GM19023 (cell line): ENCODE measurements at regions not wholly inside any gene's neighbourhood (a gene's known extent, or its start where the extent isn't known, plus 50 kb on each side); places are given as distances from the start of the nearest gene placed in this dataset.
"Not testable (repeated sequence)": the region's sequence is repeated elsewhere in the genome, so short reads cannot be mapped to it uniquely, and the experiment has no call there.

Experiments
- ATAC-seq: cut with Tn5 transposase; IDR thresholded peaks from one replicate; pipeline ENCODE4 v1.9.1; 2021; ENCODE audit warnings: mild to moderate bottlenecking, moderate library complexity; ENCODE audit not compliant: unreplicated experiment

DNA sequence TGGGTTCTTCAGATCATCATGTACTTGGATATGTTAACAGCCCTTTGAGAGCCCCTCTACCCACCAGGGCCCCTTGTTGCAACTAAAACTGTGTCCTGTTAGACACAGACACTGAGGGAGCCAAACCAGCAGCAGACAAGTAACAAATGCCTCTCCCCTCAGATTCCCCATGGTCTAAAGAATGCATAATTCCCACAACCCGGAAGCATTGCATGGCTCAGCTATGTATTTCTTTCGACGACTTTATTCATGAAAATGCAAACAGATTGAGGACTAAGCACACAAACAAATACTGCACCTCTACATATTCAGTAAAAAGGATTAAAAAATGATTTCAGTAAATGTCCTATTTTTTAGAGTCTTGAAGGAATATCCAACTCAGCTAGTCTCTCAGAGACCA, 70.1 kb upstream of the HECW1 start:
- ATAC-seq: no peak

DNA sequence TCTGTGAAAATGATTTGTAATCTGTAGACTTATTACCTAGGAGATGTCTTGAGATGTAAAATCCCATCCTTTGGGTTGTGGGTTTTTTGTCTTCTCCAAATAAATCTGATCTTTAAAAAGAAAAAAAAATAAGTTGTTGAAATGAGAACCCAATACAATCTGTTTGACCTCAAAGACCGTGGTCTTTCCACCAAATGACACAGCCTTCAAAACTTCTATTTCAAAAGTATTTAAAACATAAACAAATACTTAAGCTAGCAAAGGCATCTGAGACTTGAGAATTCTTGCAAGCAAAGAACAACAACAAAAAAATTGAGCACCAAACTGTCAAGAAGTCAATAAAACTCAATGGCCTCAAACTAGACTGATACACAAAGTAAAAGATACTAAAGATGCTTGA, 67.9 kb upstream of the HECW1 start:
- no peak for ATAC-seq

DNA sequence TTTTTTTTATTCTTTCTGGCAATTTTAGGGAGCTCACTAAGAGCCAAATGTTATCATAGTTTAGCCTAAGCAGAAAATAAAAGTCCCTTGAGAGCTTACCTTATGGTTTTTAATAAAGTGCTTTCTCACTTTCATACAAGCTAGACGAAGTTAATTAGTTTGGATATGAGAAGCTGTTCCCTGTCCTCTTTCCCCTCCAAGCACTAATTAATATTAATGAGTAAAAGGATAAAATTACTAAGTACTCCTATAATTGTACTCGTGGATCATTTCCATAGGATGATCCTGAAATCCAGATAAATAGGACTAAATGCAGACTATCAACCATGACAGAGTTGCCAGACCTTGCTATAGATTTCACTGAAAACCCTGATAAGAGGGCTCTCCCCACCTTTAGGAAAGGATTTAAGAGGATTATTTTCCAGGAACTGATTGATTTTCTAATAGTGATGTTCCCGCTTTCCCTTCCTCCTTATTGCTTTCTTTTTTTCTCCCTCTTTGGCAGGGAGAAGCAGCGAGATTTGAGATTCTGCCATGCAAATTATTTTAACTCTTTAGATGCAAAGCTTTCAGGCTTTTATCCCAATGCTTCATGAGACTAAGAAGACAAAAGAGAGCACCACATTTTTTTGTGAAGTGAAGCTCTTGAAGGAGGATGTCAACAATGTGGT, 58.3 kb upstream of the HECW1 start:
- no peak for ATAC-seq

DNA sequence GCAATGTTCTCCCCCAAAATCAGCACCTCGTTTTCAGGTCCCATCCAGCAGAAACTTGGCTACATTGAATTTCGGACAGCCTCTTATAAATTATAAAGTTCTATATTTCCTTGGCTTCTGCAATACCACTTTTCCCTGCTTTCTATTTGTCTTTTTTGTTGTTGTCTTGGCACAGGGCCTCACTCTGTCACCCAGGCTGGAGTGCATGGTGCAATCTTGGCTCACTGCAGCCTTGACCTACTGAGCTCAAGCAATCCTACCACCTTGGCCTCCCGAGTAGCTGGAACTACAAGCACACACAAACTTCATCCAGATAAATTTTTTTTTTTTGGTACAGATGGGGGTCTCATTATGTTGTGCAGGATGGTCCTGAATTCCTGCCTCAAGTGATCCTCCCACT, 55.3 kb upstream of the HECW1 start:
- ATAC-seq: no peak

DNA sequence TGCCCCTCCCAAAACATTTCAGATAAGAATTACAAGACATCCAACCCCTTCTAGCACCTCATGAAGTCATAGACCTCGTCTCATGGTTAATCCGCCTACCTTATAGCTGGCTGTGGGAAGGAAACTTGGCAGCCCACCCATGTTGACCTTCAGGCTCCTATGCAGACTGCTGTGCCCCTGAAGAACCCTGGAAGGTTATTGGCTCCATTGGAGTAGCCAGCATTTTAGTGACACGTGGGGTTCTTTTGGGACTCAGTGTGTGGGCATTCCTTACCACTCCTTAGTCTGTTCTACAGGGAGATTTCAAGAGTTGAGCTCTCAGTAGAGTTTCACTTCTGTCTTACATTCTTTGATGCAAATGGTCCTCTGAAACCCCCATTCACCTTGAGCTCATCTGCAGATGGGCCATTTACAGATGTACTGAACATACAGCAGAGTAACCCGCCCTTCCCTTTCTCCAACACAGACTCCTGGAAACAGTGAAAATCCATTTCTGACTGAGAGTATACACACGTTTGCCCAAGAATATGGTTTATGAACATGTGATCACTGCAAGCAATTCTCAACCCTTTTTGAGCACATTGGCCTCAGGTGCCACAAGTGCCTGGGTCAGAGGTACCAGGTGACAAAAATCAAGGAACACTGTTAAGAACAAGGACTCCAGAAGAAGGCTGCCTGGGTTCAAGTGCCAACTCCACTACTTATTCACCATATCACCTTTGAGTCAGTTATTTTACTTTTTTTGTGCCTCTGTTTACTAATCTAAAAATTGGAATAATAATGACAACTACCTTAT, 54.0 kb upstream of the HECW1 start:
- ATAC-seq: peak; percentile 74

DNA sequence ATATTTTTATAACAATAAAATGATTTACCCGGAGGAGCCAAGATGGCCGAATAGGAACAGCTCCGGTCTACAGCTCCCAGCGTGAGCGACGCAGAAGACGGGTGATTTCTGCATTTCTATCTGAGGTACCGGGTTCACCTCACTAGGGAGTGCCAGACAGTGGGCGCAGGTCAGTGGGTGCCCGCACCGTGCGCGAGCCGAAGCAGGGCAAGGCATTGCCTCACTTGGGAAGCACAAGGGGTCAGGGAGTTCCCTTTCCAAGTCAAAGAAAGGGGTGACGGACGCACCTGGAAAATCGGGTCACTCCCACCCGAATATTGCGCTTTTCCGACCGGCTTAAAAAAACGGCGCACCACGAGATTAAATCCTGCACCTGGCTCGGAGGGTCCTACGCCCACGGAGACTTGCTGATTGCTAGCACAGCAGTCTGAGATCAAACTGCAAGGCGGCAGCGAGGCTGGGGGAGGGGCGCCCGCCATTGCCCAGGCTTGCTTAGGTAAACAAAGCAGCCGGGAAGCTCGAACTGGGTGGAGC, 53.3 kb upstream of the HECW1 start:
- ATAC-seq: not testable (repeated sequence)
